GM12878 (cell line): ENCODE measurements at regions not wholly inside any gene's neighbourhood (a gene's known extent, or its start where the extent isn't known, plus 50 kb on each side); places are given as distances from the start of the nearest gene placed in this dataset.

Experiments
- ATAC-seq: fragments of 200-7000 bp; cut with Tn5 transposase; 3 replicates; pipeline ENCODE4 v1.9.1; 2020; ENCODE audit warnings: mild to moderate bottlenecking, moderate library complexity
- BruUV-seq: library from RNA; stranded (reverse); fragments of 400-500 nt; replicated peaks from 2 replicates; lab custom pipeline; 2021; lab: Mats Ljungman, UMichigan
- CTCF ChIA-PET: fragments of 300-600 bp; sonication (Branson Sonifier 250); formaldehyde crosslinking; extraction: SDS; loops from one replicate; lab custom pipeline; 2021; ENCODE audit warnings: inconsistent platforms; lab: Yijun Ruan, JAX
- POLR2A ChIA-PET: fragments of 350-600 bp; formaldehyde crosslinking; extraction: SDS; loops from one replicate; lab custom pipeline; 2021; ENCODE audit warnings: inconsistent platforms; lab: Charles Lee
- RAD21 ChIA-PET: fragments of 300-600 bp; sonication (Branson Sonifier 250); formaldehyde crosslinking; loops from one replicate; lab custom pipeline; 2023; ENCODE audit warnings: antibody characterized with exemption; ENCODE audit not compliant: unreplicated experiment; lab: Charles Lee
- SMC1A ChIA-PET: fragments of 300-600 bp; sonication (Branson Sonifier 250); formaldehyde crosslinking; loops from one replicate; lab custom pipeline; 2023; ENCODE audit not compliant: unreplicated experiment, uncharacterized antibody; lab: Charles Lee
- DNase-seq: peaks from one replicate; pipeline ENCODE4 v3.0.0-alpha.2; 2011; ENCODE audit warnings: low read depth, low spot score
- FAIRE-seq: peaks from 3 replicates; lab custom pipeline; 2011; peaks lifted over from hg19 to GRCh38; lab: Jason Lieb, UNC
- H2AFZ ChIP-seq: 2 replicates; pipeline ENCODE4 v1.6.0; 2011; ENCODE audit warnings: low read depth, low read length, control low read depth; ENCODE audit not compliant: control insufficient read depth
- H3K27ac ChIP-seq: 2 replicates; pipeline ENCODE4 v1.5.1; 2011; ENCODE audit warnings: control low read depth; ENCODE audit not compliant: control insufficient read depth, insufficient read depth
- H3K27me3 ChIP-seq, 2 experiments: replicated peaks in 1 of 2; 2 replicates each; pipeline versions ENCODE4 v1.6.0 to v1.6.1; 2011; ENCODE audit warnings: low read length in 1 of 2; ENCODE audit not compliant: control insufficient read depth in 2 of 2, insufficient read depth in 2 of 2
- H3K36me3 ChIP-seq, 2 experiments: 2 replicates each; pipeline ENCODE4 v1.5.1; 2011; ENCODE audit warnings: low read length in 1 of 2; ENCODE audit not compliant: control insufficient read depth in 2 of 2, insufficient read depth in 2 of 2
- H3K4me1 ChIP-seq: 2 replicates; pipeline ENCODE4 v1.6.1; 2011; ENCODE audit warnings: mild to moderate bottlenecking, low read length, moderate library complexity, mixed read lengths; ENCODE audit not compliant: control insufficient read depth, insufficient read depth
- H3K4me2 ChIP-seq: 2 replicates; pipeline ENCODE4 v1.6.0; 2011; ENCODE audit warnings: control low read depth; ENCODE audit not compliant: control insufficient read depth, insufficient read depth
- H3K4me3 ChIP-seq: fragments of 200-600 bp; sonication (generic); 2 replicates; pipeline ENCODE4 v1.5.1; 2016
- H3K79me2 ChIP-seq: 2 replicates; pipeline ENCODE4 v1.6.0; 2011; ENCODE audit warnings: low read length; ENCODE audit not compliant: control insufficient read depth, insufficient read depth
- H3K9ac ChIP-seq: 2 replicates; pipeline ENCODE4 v1.8.0; 2011; ENCODE audit warnings: low read length, control low read depth, mixed read lengths; ENCODE audit not compliant: control insufficient read depth, insufficient read depth
- H3K9me3 ChIP-seq: replicated peaks from 3 replicates; pipeline ENCODE4 v1.5.1; 2011; ENCODE audit warnings: mild to moderate bottlenecking, low read length; ENCODE audit not compliant: control insufficient read depth, insufficient read depth
- H4K20me1 ChIP-seq: 2 replicates; pipeline ENCODE4 v1.6.0; 2011; ENCODE audit not compliant: control insufficient read depth, insufficient read depth
- ATF7 ChIP-seq: fragments of 450-650 bp; IDR thresholded peaks from 2 replicates; pipeline ENCODE4 v1.6.1; 2016; ENCODE audit warnings: low read depth, mild to moderate bottlenecking
- BHLHE40 ChIP-seq, 2 experiments: fragments of 450-650 bp in 1 of 2; IDR thresholded peaks; 2 replicates each; pipeline ENCODE4 v1.6.1; 2011 to 2017; ENCODE audit warnings: low read depth in 2 of 2, borderline replicate concordance in 1 of 2, improper control_type of control experiment in 1 of 2, low read length in 1 of 2, mild to moderate bottlenecking in 1 of 2
- BMI1 ChIP-seq: fragments of 450-650 bp; IDR thresholded peaks from 2 replicates; pipeline ENCODE4 v1.6.1; 2016; ENCODE audit warnings: mild to moderate bottlenecking, moderate library complexity, borderline replicate concordance
- CBX3 ChIP-seq: fragments of 200-600 bp; sonication (generic); IDR thresholded peaks from 2 replicates; pipeline ENCODE4 v1.6.1; 2016; ENCODE audit warnings: low read depth, borderline replicate concordance
- CREB1 ChIP-seq: IDR thresholded peaks from 2 replicates; pipeline ENCODE4 v1.6.1; 2012; ENCODE audit warnings: low read depth, mild to moderate bottlenecking, inconsistent platforms
- FOS ChIP-seq: IDR thresholded peaks from 3 replicates; pipeline ENCODE4 v1.6.1; 2011; ENCODE audit warnings: borderline replicate concordance; ENCODE audit not compliant: insufficient read length; ENCODE audit errors: extremely low read depth
- FOXK2 ChIP-seq: fragments of 450-650 bp; IDR thresholded peaks from 2 replicates; pipeline ENCODE4 v1.6.1; 2017; ENCODE audit warnings: mild to moderate bottlenecking, moderate library complexity
- IKZF2 ChIP-seq, 2 experiments: fragments of 450-650 bp; IDR thresholded peaks; 2 replicates each; pipeline ENCODE4 v1.6.1; 2017; ENCODE audit warnings: mild to moderate bottlenecking in 2 of 2, moderate library complexity in 2 of 2
- MXI1 ChIP-seq: fragments of 150-350 bp; IDR thresholded peaks from 2 replicates; pipeline ENCODE4 v1.6.1; 2011; ENCODE audit warnings: low read depth, mild to moderate bottlenecking, inconsistent platforms, low read length, improper control_type of control experiment
- MYB ChIP-seq: fragments of 150-350 bp; IDR thresholded peaks from 2 replicates; pipeline ENCODE4 v1.6.1; 2014; ENCODE audit warnings: mild to moderate bottlenecking, low read depth, low read length, borderline replicate concordance
- NBN ChIP-seq: fragments of 450-650 bp; IDR thresholded peaks from 2 replicates; pipeline ENCODE4 v1.6.1; 2016
- PML ChIP-seq: IDR thresholded peaks from 2 replicates; pipeline ENCODE4 v1.6.1; 2012; ENCODE audit warnings: low read length, inconsistent platforms
- POLR2A ChIP-seq: IDR thresholded peaks from 2 replicates; pipeline ENCODE4 v1.6.1; 2011; ENCODE audit warnings: low read depth, mild to moderate bottlenecking, low read length
- POLR2AphosphoS5 ChIP-seq: IDR thresholded peaks from 2 replicates; pipeline ENCODE4 v1.6.1; 2011; ENCODE audit warnings: mild to moderate bottlenecking, low read length, inconsistent platforms
- RFX5 ChIP-seq: IDR thresholded peaks from 2 replicates; pipeline ENCODE4 v1.6.1; 2011; ENCODE audit warnings: low read depth, low read length, improper control_type of control experiment
- RUNX3 ChIP-seq: IDR thresholded peaks from 2 replicates; pipeline ENCODE4 v1.6.1; 2012; ENCODE audit warnings: low read length, inconsistent platforms
- SUPT20H ChIP-seq: IDR thresholded peaks from 2 replicates; pipeline ENCODE4 v1.6.1; 2011; ENCODE audit warnings: low read depth, mild to moderate bottlenecking, low read length, moderate library complexity, borderline replicate concordance; ENCODE audit not compliant: control insufficient read depth
- TAF1 ChIP-seq: IDR thresholded peaks from 2 replicates; pipeline ENCODE4 v1.6.1; 2011; ENCODE audit warnings: mild to moderate bottlenecking, low read depth, low read length, borderline replicate concordance
- TBL1XR1 ChIP-seq: IDR thresholded peaks from 2 replicates; pipeline ENCODE4 v1.6.1; 2012; ENCODE audit warnings: low read depth, low read length, improper control_type of control experiment
- TCF12 ChIP-seq: IDR thresholded peaks from 2 replicates; pipeline ENCODE4 v1.6.1; 2011; ENCODE audit warnings: low read depth, mild to moderate bottlenecking, low read length
- ZZZ3 ChIP-seq: IDR thresholded peaks from 2 replicates; pipeline ENCODE4 v1.6.1; 2011; ENCODE audit warnings: low read depth; ENCODE audit not compliant: control insufficient read depth, insufficient read length
- WGBS: methylation state at CpG from one replicate; pipeline ENCODE4 v1.1.6; 2016; ENCODE audit warnings: low lambda C conversion rate; ENCODE audit not compliant: insufficient replicate concordance, insufficient coverage; ENCODE audit errors: missing lambda C conversion rate; 5-methylcytosine and 5-hydroxymethylcytosine counted together
- in situ Hi-C: fragments of 300-500 bp; cut with MboI; formaldehyde crosslinking; loops from 9 replicates; pipeline ENCODE4 v1.14.3; 2018; ENCODE audit warnings: mixed read lengths
- intact Hi-C: fragments of 100-400 bp; cut with micrococcal nuclease; formaldehyde crosslinking; loops from one replicate; pipeline ENCODE4 v1.14.2; 2022; ENCODE audit not compliant: unreplicated experiment

DNA sequence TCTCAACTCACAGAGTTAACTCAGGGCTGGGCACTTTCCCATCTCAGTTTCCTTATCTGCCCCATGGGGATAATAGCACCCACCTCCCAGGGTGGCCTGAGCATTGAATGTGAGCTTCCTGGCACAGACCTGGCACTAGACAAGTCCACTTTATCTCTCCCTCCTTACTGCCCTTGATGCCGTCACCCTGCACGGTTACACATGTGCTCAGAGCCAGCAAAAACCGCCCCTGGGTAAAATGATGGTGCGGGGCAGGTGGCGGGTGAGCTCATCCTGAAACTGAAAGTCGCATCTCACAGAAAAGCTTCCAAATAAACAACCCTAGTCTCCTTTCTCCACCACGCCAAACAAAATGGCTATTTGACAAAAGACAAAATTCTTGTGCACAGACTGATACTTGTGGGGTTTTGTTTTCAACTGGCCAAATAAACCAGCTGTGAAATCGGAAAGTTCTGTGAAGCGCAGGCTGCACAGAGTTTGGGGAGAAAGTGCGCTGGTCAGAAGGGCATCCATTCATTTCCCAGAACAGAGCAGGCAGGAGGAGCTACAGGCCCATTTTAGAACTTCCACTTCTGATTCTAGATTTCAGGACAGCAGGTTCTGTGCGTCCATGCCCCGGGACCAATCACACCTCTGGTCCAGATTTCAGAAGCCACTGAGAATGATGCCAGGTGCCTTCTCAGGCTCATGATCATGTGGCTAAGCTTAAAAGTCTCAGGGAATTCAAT, 138.1 kb downstream of the SHANK2 start:
- peaks cover 0 to 2% of the 10 kb centered on the region in 2 experiments; a peak in 2 of 4 replicates for H3K27me3 ChIP-seq
- intact Hi-C loops (no loop called here), in situ Hi-C loops (no loop called here)
- no TSS peak for BruUV-seq
- peaks cover 8% of the 10 kb centered on the region for H3K4me1 ChIP-seq
- H3K79me2 ChIP-seq, result no peaks in the 10 kb centered on the region
- no peaks in the 10 kb centered on the region for H3K36me3 ChIP-seq
- no peak for DNase-seq
- ChIA-PET CTCF (interaction anchor here (1.0 kb wide), 1 partner anchor 11 kb away, joined by 3 read pairs; no protein-coding TSS in a partner anchor), POLR2A (no interaction called here), SMC1A (interaction anchor here (1.5 kb wide), 1 partner anchor 305 kb away, joined by 4 read pairs; no protein-coding TSS in a partner anchor), RAD21 (interaction anchor here (0.5 kb wide), 1 partner anchor 1073 kb away, joined by 3 read pairs; no protein-coding TSS in a partner anchor)
- no peak overlapping the region for H3K4me3 ChIP-seq
- H3K9me3 ChIP-seq, result no peaks in the 10 kb centered on the region
- WGBS, result 24% methylated on average over 12 of the region's 12 CpGs
- H3K9ac ChIP-seq, result no peak overlapping the region
- no peaks in the 10 kb centered on the region for H4K20me1 ChIP-seq
- no peak for FAIRE-seq
- peak overlapping the region; percentile 24; the same call in 1 of the 2 replicates for H3K4me2 ChIP-seq
- peak; percentile 93 for ATAC-seq
- TF ChIP-seq NBN (no peak), CBX3 (no peak), TCF12 (0 out of 2 replicates have a peak, but pooled peaks have one; percentile 47), CREB1 (no peak), ATF7 (peak; percentile 72), RFX5 (no peak), BHLHE40 (IDR thresholded peaks at IDR 0.05; ENCODE audit: borderline replicate concordance in 1 of 2, low read depth in 2 of 2, low read length in 1 of 2) (peak; percentile 33 to 60; a peak in 2 of 4 replicates)
- H3K27ac ChIP-seq, result no peak overlapping the region
- no peak overlapping the region for H2AFZ ChIP-seq

DNA sequence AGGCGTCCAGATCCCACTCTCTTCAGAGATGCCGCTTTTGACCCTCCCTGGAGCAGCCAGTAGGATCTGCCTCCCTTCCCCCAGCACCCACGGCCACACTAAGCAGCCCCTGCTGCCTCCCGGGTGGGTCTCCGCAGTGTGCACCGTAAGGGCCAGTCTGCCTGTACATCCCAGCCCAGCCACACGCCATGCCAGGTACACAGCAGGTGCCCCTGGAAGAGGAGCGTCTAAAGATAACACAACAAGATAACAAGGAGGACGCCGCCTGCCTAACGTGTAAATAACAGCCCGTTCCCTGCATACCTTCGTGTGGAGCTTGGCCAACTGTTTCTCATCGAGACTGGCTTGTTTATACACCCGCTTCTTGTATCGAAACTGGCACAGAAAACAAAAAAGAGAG, 139.4 kb downstream of the SHANK2 start:
- Histone ChIP-seq H3K4me3 (no peak overlapping the region), H3K9me3 (no peaks in the 10 kb centered on the region), H4K20me1 (no peaks in the 10 kb centered on the region), H3K79me2 (no peaks in the 10 kb centered on the region), H3K9ac (no peak overlapping the region), H3K27me3 (peaks cover 0 to 2% of the 10 kb centered on the region in 2 experiments; a peak in 2 of 4 replicates), H3K4me2 (no peak overlapping the region), H2AFZ (no peak overlapping the region), H3K36me3 (no peaks in the 10 kb centered on the region), H3K27ac (no peak overlapping the region), H3K4me1 (peaks cover 8% of the 10 kb centered on the region)
- DNase-seq (no peak), FAIRE-seq (no peak), ATAC-seq (no peak)
- WGBS, result 42% methylated on average over 16 of the region's 16 CpGs
- BruUV-seq, result no TSS peak
- RAD21 ChIA-PET, result no interaction called here
- SMC1A ChIA-PET, result no interaction called here
- CTCF ChIA-PET, result no interaction called here
- POLR2A ChIA-PET, result no interaction called here
- in situ Hi-C loops, result no loop called here
- intact Hi-C loops, result no loop called here
- TF ChIP-seq TAF1 (no peak), FOXK2 (no peak), PML (no peak), IKZF2 (IDR thresholded peaks at IDR 0.05) (no peak), MYB (no peak), FOS (no peak), SUPT20H (no peak), ZZZ3 (no peak), ATF7 (no peak), MXI1 (no peak), POLR2AphosphoS5 (no peak), BMI1 (no peak), TBL1XR1 (no peak), RUNX3 (no peak), POLR2A (no peak)
